ENCODE measurements at regions not wholly inside any gene's neighbourhood (a gene's known extent, or its start where the extent isn't known, plus 50 kb on each side); places are given as distances from the start of the nearest gene placed in this dataset.

GRCh38 chr11:10933455-10934292, 75.8 kb upstream of the ZBED5 start:
- TF ChIP-seq CTCF (conservative IDR thresholded peaks at IDR 0.05; ENCODE audit: low read length) (peak; percentile 98), EZH2phosphoT487 (IDR thresholded peaks at IDR 0.05; ENCODE audit: borderline replicate concordance, low read depth, low read length) (no peak)

All from OCI-LY7 (cell line).